ENCODE measurements at regions not wholly inside any gene's neighbourhood (a gene's known extent, or its start where the extent isn't known, plus 50 kb on each side); places are given as distances from the start of the nearest gene placed in this dataset.

- no peak overlapping the region for H3K9ac ChIP-seq (ENCODE audit: insufficient read depth in 1 of 2, low read length in 2 of 2)
- no peak overlapping the region for H3K27ac ChIP-seq (ENCODE audit: low read depth in 1 of 2, low read length in 1 of 2)
- H3K36me3 ChIP-seq (ENCODE audit: control insufficient read depth in 4 of 4, insufficient read depth in 4 of 4, low read length in 4 of 4), result no peaks in the 10 kb centered on the region
- H3K27me3 ChIP-seq (ENCODE audit: control insufficient read depth in 3 of 3, insufficient read depth in 3 of 3, low read length in 2 of 3), result no peaks in the 10 kb centered on the region
- DNase-seq, result peak in 2 of 3 donors; percentile 13 to 47
- peaks cover 0 to 40% (median 17%) of the 10 kb centered on the region in 5 donors for H3K4me1 ChIP-seq (ENCODE audit: control insufficient read depth in 5 of 5, insufficient read depth in 5 of 5, low read length in 5 of 5)
- no peak for TF ChIP-seq CTCF (IDR thresholded peaks at IDR 0.05; ENCODE audit: control extremely low read depth, extremely low read depth)
- ATAC-seq (ENCODE audit: insufficient read depth, low FRiP score), result no peak
- no peaks in the 10 kb centered on the region for H3K9me3 ChIP-seq (ENCODE audit: control insufficient read depth in 4 of 4, insufficient read depth in 3 of 4, low read length in 3 of 4)
- 29 to 32% methylated on average over 6 of the region's 6 CpGs for WGBS, 2 donors
- no peak overlapping the region for H3K4me3 ChIP-seq
Measured at GRCh38 chr6:109297406-109298110, 84.7 kb downstream of the CD164 start.

- ATAC-seq (ENCODE audit: insufficient read depth, low FRiP score), result no peak
- Histone ChIP-seq H3K9ac (ENCODE audit: insufficient read depth in 1 of 2, low read length in 2 of 2) (no peak overlapping the region), H3K27ac (ENCODE audit: low read depth in 1 of 2, low read length in 1 of 2) (no peak overlapping the region), H3K36me3 (ENCODE audit: control insufficient read depth in 4 of 4, insufficient read depth in 4 of 4, low read length in 4 of 4) (no peaks in the 10 kb centered on the region), H3K27me3 (ENCODE audit: control insufficient read depth in 3 of 3, insufficient read depth in 3 of 3, low read length in 2 of 3) (no peaks in the 10 kb centered on the region), H3K4me1 (ENCODE audit: control insufficient read depth in 5 of 5, insufficient read depth in 5 of 5, low read length in 5 of 5) (peaks cover 0 to 40% (median 14%) of the 10 kb centered on the region in 5 donors), H3K4me3 (no peak overlapping the region), H3K9me3 (ENCODE audit: control insufficient read depth in 4 of 4, insufficient read depth in 3 of 4, low read length in 3 of 4) (no peaks in the 10 kb centered on the region)
- WGBS, 2 donors, result 62 to 65% methylated on average over 7 of the region's 7 CpGs
- no peak for DNase-seq
- no peak for TF ChIP-seq CTCF (IDR thresholded peaks at IDR 0.05; ENCODE audit: control extremely low read depth, extremely low read depth)
Measured at GRCh38 chr6:109296971-109297372, 85.3 kb downstream of the CD164 start.

DNA sequence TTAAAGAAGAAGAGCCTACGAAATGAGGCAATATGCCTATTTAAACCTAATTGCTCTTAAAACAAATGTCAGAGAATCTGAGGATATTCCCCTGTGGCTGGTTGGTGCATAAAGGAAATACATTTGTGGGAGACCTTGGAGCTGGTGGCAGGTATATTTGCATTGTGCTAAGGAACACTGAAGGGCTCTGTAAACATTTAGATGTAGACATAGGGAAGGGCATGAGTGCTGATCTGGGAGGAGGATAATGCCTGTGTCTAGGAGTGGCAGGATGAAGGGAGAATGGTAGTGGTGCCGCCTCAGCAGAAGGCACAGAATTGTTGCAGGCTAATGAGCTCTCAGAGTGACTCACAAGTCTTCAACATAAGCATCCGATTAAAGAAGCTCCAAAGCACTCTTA lies 85.8 kb downstream of the CD164 start:
- peak; percentile 9 for ATAC-seq (ENCODE audit: insufficient read depth, low FRiP score)

More for the DNA sequence above, 85.8 kb downstream of the CD164 start:
- Histone ChIP-seq H3K36me3 (ENCODE audit: control insufficient read depth in 4 of 4, insufficient read depth in 4 of 4, low read length in 4 of 4) (no peaks in the 10 kb centered on the region), H3K9me3 (ENCODE audit: control insufficient read depth in 4 of 4, insufficient read depth in 3 of 4, low read length in 3 of 4) (no peaks in the 10 kb centered on the region), H3K27ac (ENCODE audit: low read depth in 1 of 2, low read length in 1 of 2) (no peak overlapping the region), H3K27me3 (ENCODE audit: control insufficient read depth in 3 of 3, insufficient read depth in 3 of 3, low read length in 2 of 3) (no peaks in the 10 kb centered on the region), H3K4me3 (no peak overlapping the region), H3K4me1 (ENCODE audit: control insufficient read depth in 5 of 5, insufficient read depth in 5 of 5, low read length in 5 of 5) (peaks cover 0 to 40% (median 8%) of the 10 kb centered on the region in 5 donors), H3K9ac (ENCODE audit: insufficient read depth in 1 of 2, low read length in 2 of 2) (no peak overlapping the region)
- DNase-seq, result no peak
- WGBS, 2 donors, result 74% methylated on average over 3 of the region's 3 CpGs
- TF ChIP-seq CTCF (IDR thresholded peaks at IDR 0.05; ENCODE audit: control extremely low read depth, extremely low read depth), result no peak

Data from lung (tissue), 11 donors.